ENCODE measurements at regions not wholly inside any gene's neighbourhood (a gene's known extent, or its start where the extent isn't known, plus 50 kb on each side); places are given as distances from the start of the nearest gene placed in this dataset.

GRCh38 chr21:34255073-34255472, 108.7 kb upstream of the KCNE2 start:
- TF ChIP-seq CTCF (IDR thresholded peaks at IDR 0.05 in 4 of 5, conservative IDR thresholded peaks at IDR 0.05 in 1 of 5) (no peak), POLR2A (IDR thresholded peaks at IDR 0.05) (no peak)

Data from gastrocnemius medialis (tissue), 4 donors.